ENCODE measurements at regions not wholly inside any gene's neighbourhood (a gene's known extent, or its start where the extent isn't known, plus 50 kb on each side); places are given as distances from the start of the nearest gene placed in this dataset.
"Not testable (repeated sequence)": the region's sequence is repeated elsewhere in the genome, so short reads cannot be mapped to it uniquely, and the experiment has no call there.

GRCh38 chr14:45939572-45939971 is 686.6 kb upstream of the MIS18BP1 start:
- no peak overlapping the region for H3K4me3 ChIP-seq (ENCODE audit: low read depth in 1 of 5, low read length in 5 of 5)
- no peaks in the 10 kb centered on the region for H3K36me3 ChIP-seq (ENCODE audit: control insufficient read depth in 5 of 5, insufficient read depth in 5 of 5, low read length in 5 of 5)
- peaks cover 0 to 10% (median 7%) of the 10 kb centered on the region in 5 donors for H3K9me3 ChIP-seq (ENCODE audit: control insufficient read depth in 5 of 5, low read length in 5 of 5)
- H3K27ac ChIP-seq (ENCODE audit: low read depth, low read length): no peak overlapping the region
- no peak overlapping the region for H3K9ac ChIP-seq (ENCODE audit: low read length in 5 of 5)
- no peaks in the 10 kb centered on the region for H3K4me1 ChIP-seq (ENCODE audit: control insufficient read depth in 5 of 5, insufficient read depth in 5 of 5, low read length in 5 of 5)
- H3K27me3 ChIP-seq (ENCODE audit: control insufficient read depth in 5 of 5, insufficient read depth in 4 of 5, low read length in 5 of 5): no peaks in the 10 kb centered on the region

- not testable (repeated sequence) for H3K36me3 ChIP-seq (ENCODE audit: control insufficient read depth in 5 of 5, insufficient read depth in 5 of 5, low read length in 5 of 5); H3K27me3 ChIP-seq (ENCODE audit: control insufficient read depth in 5 of 5, insufficient read depth in 4 of 5, low read length in 5 of 5); H3K9ac ChIP-seq (ENCODE audit: low read length in 5 of 5); H3K4me3 ChIP-seq (ENCODE audit: low read depth in 1 of 5, low read length in 5 of 5); H3K27ac ChIP-seq (ENCODE audit: low read depth, low read length); H3K4me1 ChIP-seq (ENCODE audit: control insufficient read depth in 5 of 5, insufficient read depth in 5 of 5, low read length in 5 of 5); H3K9me3 ChIP-seq (ENCODE audit: control insufficient read depth in 5 of 5, low read length in 5 of 5)
Observed at GRCh38 chr14:45919995-45920394, 667.0 kb upstream of the MIS18BP1 start.

- Histone ChIP-seq H3K9ac (ENCODE audit: low read length in 5 of 5) (no peak overlapping the region), H3K9me3 (ENCODE audit: control insufficient read depth in 5 of 5, low read length in 5 of 5) (peaks cover 0 to 10% (median 0%) of the 10 kb centered on the region in 5 donors), H3K4me3 (ENCODE audit: low read depth in 1 of 5, low read length in 5 of 5) (no peak overlapping the region), H3K27ac (ENCODE audit: low read depth, low read length) (no peak overlapping the region), H3K36me3 (ENCODE audit: control insufficient read depth in 5 of 5, insufficient read depth in 5 of 5, low read length in 5 of 5) (no peaks in the 10 kb centered on the region), H3K4me1 (ENCODE audit: control insufficient read depth in 5 of 5, insufficient read depth in 5 of 5, low read length in 5 of 5) (no peaks in the 10 kb centered on the region), H3K27me3 (ENCODE audit: control insufficient read depth in 5 of 5, insufficient read depth in 4 of 5, low read length in 5 of 5) (no peaks in the 10 kb centered on the region)
Observed at GRCh38 chr14:45916340-45916953, 663.4 kb upstream of the MIS18BP1 start.

DNA sequence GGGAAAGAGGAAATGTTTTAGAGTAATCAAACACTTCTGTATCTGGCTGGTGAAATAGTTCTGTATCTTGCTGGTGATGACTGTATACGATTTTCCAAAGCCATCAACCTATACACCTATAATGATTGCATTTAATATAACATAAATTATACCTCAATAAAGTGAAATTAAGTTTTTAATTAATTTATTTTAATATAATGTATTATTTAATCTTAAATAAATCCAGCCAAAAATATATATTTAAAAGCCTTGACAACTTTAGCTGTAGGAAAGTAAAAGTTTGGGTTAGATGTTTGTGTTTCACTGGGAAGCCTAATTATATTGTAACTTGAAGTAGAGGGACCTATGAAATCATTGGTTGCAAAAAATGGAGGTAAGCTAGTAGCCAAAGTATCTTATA is 654.8 kb upstream of the MIS18BP1 start:
- Histone ChIP-seq H3K27ac (ENCODE audit: low read depth, low read length) (no peak overlapping the region), H3K36me3 (ENCODE audit: control insufficient read depth in 5 of 5, insufficient read depth in 5 of 5, low read length in 5 of 5) (no peaks in the 10 kb centered on the region), H3K4me1 (ENCODE audit: control insufficient read depth in 5 of 5, insufficient read depth in 5 of 5, low read length in 5 of 5) (no peaks in the 10 kb centered on the region), H3K9me3 (ENCODE audit: control insufficient read depth in 5 of 5, low read length in 5 of 5) (peaks cover 0 to 14% (median 8%) of the 10 kb centered on the region in 5 donors), H3K27me3 (ENCODE audit: control insufficient read depth in 5 of 5, insufficient read depth in 4 of 5, low read length in 5 of 5) (no peaks in the 10 kb centered on the region), H3K4me3 (ENCODE audit: low read depth in 1 of 5, low read length in 5 of 5) (no peak overlapping the region), H3K9ac (ENCODE audit: low read length in 5 of 5) (no peak overlapping the region)

GRCh38 chr14:45906257-45906656 is 653.3 kb upstream of the MIS18BP1 start:
- Histone ChIP-seq H3K27me3 (ENCODE audit: control insufficient read depth in 5 of 5, insufficient read depth in 4 of 5, low read length in 5 of 5) (no peaks in the 10 kb centered on the region), H3K36me3 (ENCODE audit: control insufficient read depth in 5 of 5, insufficient read depth in 5 of 5, low read length in 5 of 5) (no peaks in the 10 kb centered on the region), H3K27ac (ENCODE audit: low read depth, low read length) (no peak overlapping the region), H3K4me1 (ENCODE audit: control insufficient read depth in 5 of 5, insufficient read depth in 5 of 5, low read length in 5 of 5) (no peaks in the 10 kb centered on the region), H3K9me3 (ENCODE audit: control insufficient read depth in 5 of 5, low read length in 5 of 5) (peaks cover 0 to 12% (median 8%) of the 10 kb centered on the region in 5 donors), H3K9ac (ENCODE audit: low read length in 5 of 5) (no peak overlapping the region), H3K4me3 (ENCODE audit: low read depth in 1 of 5, low read length in 5 of 5) (no peak overlapping the region)

- no peaks in the 10 kb centered on the region for H3K27me3 ChIP-seq (ENCODE audit: control insufficient read depth in 5 of 5, insufficient read depth in 4 of 5, low read length in 5 of 5)
- H3K9me3 ChIP-seq (ENCODE audit: control insufficient read depth in 5 of 5, low read length in 5 of 5): peaks cover 0 to 8% (median 7%) of the 10 kb centered on the region in 5 donors
- no peak overlapping the region for H3K27ac ChIP-seq (ENCODE audit: low read depth, low read length)
- H3K36me3 ChIP-seq (ENCODE audit: control insufficient read depth in 5 of 5, insufficient read depth in 5 of 5, low read length in 5 of 5): no peaks in the 10 kb centered on the region
- H3K4me3 ChIP-seq (ENCODE audit: low read depth in 1 of 5, low read length in 5 of 5): no peak overlapping the region
- no peaks in the 10 kb centered on the region for H3K4me1 ChIP-seq (ENCODE audit: control insufficient read depth in 5 of 5, insufficient read depth in 5 of 5, low read length in 5 of 5)
- H3K9ac ChIP-seq (ENCODE audit: low read length in 5 of 5): no peak overlapping the region
Observed at GRCh38 chr14:45905672-45906071, 652.7 kb upstream of the MIS18BP1 start.

DNA sequence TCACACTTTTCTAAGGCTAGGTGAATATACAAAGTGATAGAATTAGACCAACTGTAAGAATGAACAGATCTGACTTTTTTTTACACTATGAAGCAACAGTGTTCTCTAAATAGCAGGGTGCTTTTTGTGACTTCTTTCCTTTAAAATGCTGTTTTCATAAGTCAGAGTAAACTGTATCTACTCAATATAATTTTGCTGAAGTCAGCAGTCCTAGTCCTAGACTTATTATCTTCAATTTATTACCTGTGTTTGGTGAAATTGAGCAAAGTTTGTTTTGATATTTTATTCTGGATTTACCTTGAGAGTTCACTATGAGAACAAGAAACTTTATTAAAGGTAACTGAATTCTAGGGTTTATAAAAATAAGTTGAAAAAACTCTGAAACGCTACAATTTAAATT is 651.3 kb upstream of the MIS18BP1 start:
- H3K27me3 ChIP-seq (ENCODE audit: control insufficient read depth in 5 of 5, insufficient read depth in 4 of 5, low read length in 5 of 5): no peaks in the 10 kb centered on the region
- H3K4me3 ChIP-seq (ENCODE audit: low read depth in 1 of 5, low read length in 5 of 5): no peak overlapping the region
- no peaks in the 10 kb centered on the region for H3K36me3 ChIP-seq (ENCODE audit: control insufficient read depth in 5 of 5, insufficient read depth in 5 of 5, low read length in 5 of 5)
- H3K27ac ChIP-seq (ENCODE audit: low read depth, low read length): no peak overlapping the region
- no peaks in the 10 kb centered on the region for H3K4me1 ChIP-seq (ENCODE audit: control insufficient read depth in 5 of 5, insufficient read depth in 5 of 5, low read length in 5 of 5)
- H3K9ac ChIP-seq (ENCODE audit: low read length in 5 of 5): no peak overlapping the region
- H3K9me3 ChIP-seq (ENCODE audit: control insufficient read depth in 5 of 5, low read length in 5 of 5): no peaks in the 10 kb centered on the region

- Histone ChIP-seq H3K27ac (ENCODE audit: low read depth, low read length) (no peak overlapping the region), H3K9me3 (ENCODE audit: control insufficient read depth in 5 of 5, low read length in 5 of 5) (no peaks in the 10 kb centered on the region), H3K4me3 (ENCODE audit: low read depth in 1 of 5, low read length in 5 of 5) (no peak overlapping the region), H3K36me3 (ENCODE audit: control insufficient read depth in 5 of 5, insufficient read depth in 5 of 5, low read length in 5 of 5) (no peaks in the 10 kb centered on the region), H3K4me1 (ENCODE audit: control insufficient read depth in 5 of 5, insufficient read depth in 5 of 5, low read length in 5 of 5) (no peaks in the 10 kb centered on the region), H3K9ac (ENCODE audit: low read length in 5 of 5) (no peak overlapping the region), H3K27me3 (ENCODE audit: control insufficient read depth in 5 of 5, insufficient read depth in 4 of 5, low read length in 5 of 5) (no peaks in the 10 kb centered on the region)
Observed at GRCh38 chr14:45902241-45902640, 649.2 kb upstream of the MIS18BP1 start.

GRCh38 chr14:45897439-45897838 is 644.4 kb upstream of the MIS18BP1 start:
- H3K9ac ChIP-seq (ENCODE audit: low read length in 5 of 5): no peak overlapping the region
- no peak overlapping the region for H3K4me3 ChIP-seq (ENCODE audit: low read depth in 1 of 5, low read length in 5 of 5)
- H3K27me3 ChIP-seq (ENCODE audit: control insufficient read depth in 5 of 5, insufficient read depth in 4 of 5, low read length in 5 of 5): no peaks in the 10 kb centered on the region
- no peak overlapping the region for H3K27ac ChIP-seq (ENCODE audit: low read depth, low read length)
- no peaks in the 10 kb centered on the region for H3K4me1 ChIP-seq (ENCODE audit: control insufficient read depth in 5 of 5, insufficient read depth in 5 of 5, low read length in 5 of 5)
- H3K9me3 ChIP-seq (ENCODE audit: control insufficient read depth in 5 of 5, low read length in 5 of 5): no peaks in the 10 kb centered on the region
- no peaks in the 10 kb centered on the region for H3K36me3 ChIP-seq (ENCODE audit: control insufficient read depth in 5 of 5, insufficient read depth in 5 of 5, low read length in 5 of 5)

- Histone ChIP-seq H3K36me3 (ENCODE audit: control insufficient read depth in 5 of 5, insufficient read depth in 5 of 5, low read length in 5 of 5) (no peaks in the 10 kb centered on the region), H3K9me3 (ENCODE audit: control insufficient read depth in 5 of 5, low read length in 5 of 5) (no peaks in the 10 kb centered on the region), H3K27ac (ENCODE audit: low read depth, low read length) (no peak overlapping the region), H3K4me3 (ENCODE audit: low read depth in 1 of 5, low read length in 5 of 5) (no peak overlapping the region), H3K27me3 (ENCODE audit: control insufficient read depth in 5 of 5, insufficient read depth in 4 of 5, low read length in 5 of 5) (no peaks in the 10 kb centered on the region), H3K9ac (ENCODE audit: low read length in 5 of 5) (no peak overlapping the region), H3K4me1 (ENCODE audit: control insufficient read depth in 5 of 5, insufficient read depth in 5 of 5, low read length in 5 of 5) (peaks cover 0 to 3% (median 0%) of the 10 kb centered on the region in 5 donors)
Observed at GRCh38 chr14:45893127-45893526, 640.1 kb upstream of the MIS18BP1 start.

Data from subcutaneous abdominal adipose tissue (tissue), 5 donors.